ENCODE measurements at regions not wholly inside any gene's neighbourhood (a gene's known extent, or its start where the extent isn't known, plus 50 kb on each side); places are given as distances from the start of the nearest gene placed in this dataset.

DNA sequence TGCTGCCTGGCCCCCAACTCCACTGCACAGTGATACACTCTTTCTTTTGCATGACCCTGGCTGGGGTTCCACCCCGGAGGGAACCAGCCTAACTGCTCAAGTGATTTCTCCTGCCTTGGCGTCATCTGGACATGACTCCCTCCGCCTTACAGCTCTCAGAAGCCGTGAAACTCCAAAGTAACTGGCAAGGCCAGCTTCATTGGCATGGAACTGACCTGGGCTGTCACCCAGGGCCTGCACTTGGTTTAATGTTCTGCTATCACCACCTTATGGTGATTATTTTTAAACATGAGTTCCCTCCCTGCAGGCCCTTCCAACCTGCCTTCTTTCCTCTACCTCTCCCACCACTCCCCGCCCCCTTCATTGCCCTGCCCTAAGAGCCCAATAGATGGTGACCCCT lies 139.7 kb upstream of the CDH5 start:
- WGBS = 98% methylated on average over 5 of the region's 5 CpGs
- Histone ChIP-seq H3K9me3 (no peaks in the 10 kb centered on the region), H3K4me1 (no peaks in the 10 kb centered on the region), H3K36me3 (no peaks in the 10 kb centered on the region), H3K4me3 (no peak overlapping the region), H3K27ac (replicated peaks in 1 of 4) (no peak overlapping the region), H3K27me3 (no peaks in the 10 kb centered on the region)
- intact Hi-C loops (cut with DNase I) = no loop called here
- DNase-seq (ENCODE audit: extremely low spot score) = no peak
- TF ChIP-seq EP300 (IDR thresholded peaks at IDR 0.05) (no peak), POLR2A (IDR thresholded peaks at IDR 0.05; ENCODE audit: low read depth) (no peak), POLR2AphosphoS5 (IDR thresholded peaks at IDR 0.05) (no peak)
- TF ChIP-seq, protein P1, sequence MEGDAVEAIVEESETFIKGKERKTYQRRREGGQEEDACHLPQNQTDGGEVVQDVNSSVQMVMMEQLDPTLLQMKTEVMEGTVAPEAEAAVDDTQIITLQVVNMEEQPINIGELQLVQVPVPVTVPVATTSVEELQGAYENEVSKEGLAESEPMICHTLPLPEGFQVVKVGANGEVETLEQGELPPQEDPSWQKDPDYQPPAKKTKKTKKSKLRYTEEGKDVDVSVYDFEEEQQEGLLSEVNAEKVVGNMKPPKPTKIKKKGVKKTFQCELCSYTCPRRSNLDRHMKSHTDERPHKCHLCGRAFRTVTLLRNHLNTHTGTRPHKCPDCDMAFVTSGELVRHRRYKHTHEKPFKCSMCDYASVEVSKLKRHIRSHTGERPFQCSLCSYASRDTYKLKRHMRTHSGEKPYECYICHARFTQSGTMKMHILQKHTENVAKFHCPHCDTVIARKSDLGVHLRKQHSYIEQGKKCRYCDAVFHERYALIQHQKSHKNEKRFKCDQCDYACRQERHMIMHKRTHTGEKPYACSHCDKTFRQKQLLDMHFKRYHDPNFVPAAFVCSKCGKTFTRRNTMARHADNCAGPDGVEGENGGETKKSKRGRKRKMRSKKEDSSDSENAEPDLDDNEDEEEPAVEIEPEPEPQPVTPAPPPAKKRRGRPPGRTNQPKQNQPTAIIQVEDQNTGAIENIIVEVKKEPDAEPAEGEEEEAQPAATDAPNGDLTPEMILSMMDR (IDR thresholded peaks at IDR 0.05) = no peak

DNA sequence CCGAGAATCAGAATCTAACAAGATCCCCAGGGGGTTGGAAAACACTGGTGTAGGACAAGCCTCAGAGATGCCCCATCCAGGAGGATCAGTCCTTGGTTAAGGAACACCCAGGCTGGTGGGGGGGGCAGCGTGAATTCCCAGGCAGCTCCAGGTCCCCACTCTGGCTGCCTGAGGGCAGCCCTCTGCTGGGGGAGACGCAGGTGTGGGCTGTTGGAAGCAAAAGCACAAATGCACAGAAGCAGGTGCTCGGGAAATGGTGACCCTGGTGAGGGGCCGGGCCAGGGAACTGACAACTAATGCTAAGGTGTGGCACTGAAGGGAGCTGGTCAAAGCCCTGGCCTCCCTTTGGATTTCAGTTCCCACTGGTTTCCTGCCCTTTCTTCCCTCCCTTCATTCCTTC lies 140.8 kb upstream of the CDH5 start:
- no peaks in the 10 kb centered on the region for H3K36me3 ChIP-seq
- 95% methylated on average over 5 of the region's 5 CpGs for WGBS
- intact Hi-C loops (cut with DNase I) = no loop called here
- no peak for DNase-seq (ENCODE audit: extremely low spot score)
- TF ChIP-seq EP300 (IDR thresholded peaks at IDR 0.05) (no peak), POLR2A (IDR thresholded peaks at IDR 0.05; ENCODE audit: low read depth) (no peak), POLR2AphosphoS5 (IDR thresholded peaks at IDR 0.05) (no peak)
- TF ChIP-seq, protein P1 (IDR thresholded peaks at IDR 0.05) = no peak
- no peak overlapping the region for H3K27ac ChIP-seq (replicated peaks in 1 of 4)
- H3K4me1 ChIP-seq = no peaks in the 10 kb centered on the region
- H3K9me3 ChIP-seq = no peaks in the 10 kb centered on the region
- no peaks in the 10 kb centered on the region for H3K27me3 ChIP-seq
- no peak overlapping the region for H3K4me3 ChIP-seq

DNA sequence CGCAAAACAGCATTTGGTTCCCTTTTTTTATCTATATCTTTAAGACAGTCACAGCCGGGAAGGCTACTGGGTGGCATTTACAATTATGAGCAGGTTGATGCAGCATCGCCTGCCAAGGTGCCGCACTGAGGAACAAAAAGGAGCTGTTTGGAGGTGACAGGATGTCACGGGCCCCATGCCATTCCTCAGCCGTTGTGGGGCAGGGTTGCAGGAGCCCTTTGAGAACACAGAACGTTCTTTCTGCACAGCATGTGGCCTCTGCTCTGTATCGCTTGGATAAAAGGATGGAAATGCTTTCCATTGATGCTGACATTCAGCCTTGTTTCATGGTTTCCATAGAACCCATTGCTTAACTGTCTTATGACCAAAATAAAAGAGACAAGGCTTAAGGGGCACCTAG lies 141.9 kb upstream of the CDH5 start:
- intact Hi-C loops (cut with DNase I) = no loop called here
- TF ChIP-seq EP300 (IDR thresholded peaks at IDR 0.05) = no peak
- no peak for TF ChIP-seq POLR2AphosphoS5 (IDR thresholded peaks at IDR 0.05)
- no peak for TF ChIP-seq POLR2A (IDR thresholded peaks at IDR 0.05; ENCODE audit: low read depth)
- TF ChIP-seq, protein P1 (IDR thresholded peaks at IDR 0.05) = no peak
- 57% methylated on average over 8 of the region's 8 CpGs for WGBS
- H3K27ac ChIP-seq (replicated peaks in 1 of 4) = no peak overlapping the region
- H3K36me3 ChIP-seq = no peaks in the 10 kb centered on the region
- H3K4me1 ChIP-seq = no peaks in the 10 kb centered on the region
- DNase-seq (ENCODE audit: extremely low spot score) = no peak
- no peaks in the 10 kb centered on the region for H3K27me3 ChIP-seq
- H3K9me3 ChIP-seq = no peaks in the 10 kb centered on the region
- H3K4me3 ChIP-seq = no peak overlapping the region

DNA sequence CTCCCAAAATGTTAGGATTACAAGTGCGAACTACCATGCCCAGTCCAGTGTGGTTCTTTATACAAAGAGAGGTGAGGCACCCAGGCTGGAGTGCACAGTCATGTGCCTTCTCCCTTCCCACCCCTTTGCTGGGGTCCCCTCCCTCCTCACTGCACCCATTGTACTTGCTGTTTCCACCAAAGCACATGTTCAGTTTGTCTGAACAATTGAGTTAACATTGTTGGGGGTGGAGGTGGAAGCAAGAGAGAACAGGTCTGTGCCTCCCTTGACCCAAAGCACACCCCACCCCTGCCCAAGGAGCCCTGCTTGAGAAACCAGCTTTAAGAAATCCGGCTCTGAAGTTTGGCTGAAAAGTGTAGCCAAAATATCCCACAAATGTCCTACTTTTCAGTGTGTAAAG lies 142.3 kb upstream of the CDH5 start:
- Histone ChIP-seq H3K9me3 (no peaks in the 10 kb centered on the region), H3K36me3 (no peaks in the 10 kb centered on the region), H3K4me1 (no peaks in the 10 kb centered on the region), H3K4me3 (no peak overlapping the region), H3K27me3 (no peaks in the 10 kb centered on the region), H3K27ac (replicated peaks in 1 of 4) (no peak overlapping the region)
- no peak for DNase-seq (ENCODE audit: extremely low spot score)
- TF ChIP-seq POLR2A (IDR thresholded peaks at IDR 0.05; ENCODE audit: low read depth) (no peak), EP300 (IDR thresholded peaks at IDR 0.05) (no peak), POLR2AphosphoS5 (IDR thresholded peaks at IDR 0.05) (no peak)
- TF ChIP-seq, protein P1 (IDR thresholded peaks at IDR 0.05) = no peak
- intact Hi-C loops (cut with DNase I) = no loop called here
- WGBS = 75% methylated on average over 2 of the region's 2 CpGs

DNA sequence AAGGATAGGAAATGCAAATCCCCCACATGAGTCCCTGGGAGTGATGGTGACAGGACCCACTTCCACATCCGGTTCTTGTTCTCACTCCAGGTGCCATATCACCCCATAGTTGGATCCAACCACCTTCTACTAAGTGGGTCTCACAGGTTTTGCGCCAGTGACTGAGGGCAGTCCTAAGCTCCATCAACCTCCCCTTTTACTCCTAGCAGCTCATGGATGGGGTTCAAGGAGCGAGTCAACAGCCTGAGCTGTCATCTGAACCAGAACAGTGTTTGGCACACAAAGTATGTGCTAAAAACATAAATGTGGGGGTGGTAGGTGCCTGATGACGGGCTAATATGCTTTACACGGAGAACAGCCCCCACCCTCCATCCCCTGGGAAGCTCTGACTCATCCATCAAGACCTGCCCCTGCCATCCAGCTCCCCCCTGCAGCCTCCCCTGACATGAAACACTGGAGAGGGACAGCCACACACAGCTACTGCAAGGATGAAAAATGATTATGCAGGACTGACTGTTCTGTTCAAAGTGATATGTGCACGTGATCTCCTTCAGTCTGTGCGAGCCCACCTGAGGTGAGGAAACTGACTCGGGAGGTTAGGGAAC lies 143.2 kb upstream of the CDH5 start:
- no peaks in the 10 kb centered on the region for H3K4me1 ChIP-seq
- no peaks in the 10 kb centered on the region for H3K27me3 ChIP-seq
- no peak overlapping the region for H3K27ac ChIP-seq (replicated peaks in 1 of 4)
- intact Hi-C loops (cut with DNase I) = no loop called here
- WGBS = 58% methylated on average over 8 of the region's 8 CpGs
- H3K9me3 ChIP-seq = no peaks in the 10 kb centered on the region
- no peak for DNase-seq (ENCODE audit: extremely low spot score)
- no peak for TF ChIP-seq POLR2AphosphoS5 (IDR thresholded peaks at IDR 0.05)
- TF ChIP-seq EP300 (IDR thresholded peaks at IDR 0.05) = no peak
- TF ChIP-seq POLR2A (IDR thresholded peaks at IDR 0.05; ENCODE audit: low read depth) = no peak
- TF ChIP-seq, protein P1 (IDR thresholded peaks at IDR 0.05) = no peak
- no peaks in the 10 kb centered on the region for H3K36me3 ChIP-seq
- no peak overlapping the region for H3K4me3 ChIP-seq
